Activated naive CD4-positive, alpha-beta T cell treated with anti-CD3 and anti-CD28 coated beads, Interleukin-2, amount 50 U/mL, for 72 hours (primary cell): ENCODE measurements at regions not wholly inside any gene's neighbourhood (a gene's known extent, or its start where the extent isn't known, plus 50 kb on each side); places are given as distances from the start of the nearest gene placed in this dataset.

ENCODE experiments used
- ATAC-seq, 2 donors: fragments of 150-1000 bp; cut with Tn5 transposase; 2 replicates each; pipeline ENCODE4 v1.10.0; 2021; ENCODE audit warnings: mild to moderate bottlenecking in 2 of 2, moderate library complexity in 2 of 2
- DNase-seq, 2 donors: peaks; one replicate each; pipeline ENCODE4 v3.0.0; 2021 to 2022; ENCODE audit warnings: low spot score in 2 of 2
- H3K27ac Mint-ChIP-seq, 2 donors: one replicate each; pipeline ENCODE4 v1.8.0; 2022; ENCODE audit warnings: mild to moderate bottlenecking in 2 of 2, mixed read lengths in 2 of 2
- H3K36me3 Mint-ChIP-seq, 2 donors: one replicate each; pipeline ENCODE4 v1.8.0; 2022; ENCODE audit warnings: mixed read lengths in 2 of 2
- H3K9me3 Mint-ChIP-seq, 2 donors: one replicate each; pipeline ENCODE4 v1.8.0; 2022; ENCODE audit warnings: mixed read lengths in 2 of 2

- ATAC-seq, result no peak
- Mint-ChIP-seq H3K36me3 (peaks cover 0 to 14% of the 10 kb centered on the region in 2 donors), H3K9me3 (peaks cover 0 to 7% of the 10 kb centered on the region in 2 donors), H3K27ac (no peak overlapping the region)
- DNase-seq, result no peak
Observed at GRCh38 chr21:35219719-35220118, 170.6 kb upstream of the RUNX1 start.

GRCh38 chr21:35219291-35219690, 170.2 kb upstream of the RUNX1 start:
- no peak overlapping the region for H3K27ac Mint-ChIP-seq
- ATAC-seq (no peak), DNase-seq (no peak)
- peaks cover 0 to 14% of the 10 kb centered on the region in 2 donors for H3K36me3 Mint-ChIP-seq
- peaks cover 0 to 7% of the 10 kb centered on the region in 2 donors for H3K9me3 Mint-ChIP-seq

DNA sequence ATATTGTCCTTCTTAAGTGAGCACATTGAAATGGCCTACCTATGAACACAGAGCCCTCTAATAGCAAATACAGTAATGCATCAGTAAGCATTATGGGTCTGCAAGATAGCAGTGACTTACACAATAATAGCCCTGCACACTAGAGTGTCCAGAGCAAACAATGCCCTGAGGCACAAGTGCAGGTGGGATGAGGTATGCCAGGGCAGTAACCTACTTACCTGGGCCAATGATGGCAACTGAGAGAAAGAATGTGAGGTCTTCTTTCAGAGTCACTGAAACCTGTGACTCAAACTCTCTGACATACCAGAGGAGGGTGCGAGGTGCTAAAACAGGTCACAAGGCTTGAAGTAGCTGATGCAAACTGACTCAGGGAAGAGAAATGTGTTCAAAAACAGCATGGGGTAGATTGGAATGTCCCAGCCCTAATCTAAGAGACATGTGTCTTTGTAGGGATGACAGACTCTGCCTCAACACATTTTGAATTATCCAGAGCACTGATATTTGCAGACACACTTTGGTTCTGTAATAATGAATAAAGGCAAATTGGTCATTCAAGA, 168.5 kb upstream of the RUNX1 start:
- ATAC-seq (peak; percentile 84 to 96), DNase-seq (peak in 1 of 2 donors; percentile 46)
- Mint-ChIP-seq H3K9me3 (peaks cover 0 to 15% of the 10 kb centered on the region in 2 donors), H3K36me3 (peaks cover 0 to 24% of the 10 kb centered on the region in 2 donors), H3K27ac (peak overlapping the region in 1 of 2 donors; percentile 78)

DNA sequence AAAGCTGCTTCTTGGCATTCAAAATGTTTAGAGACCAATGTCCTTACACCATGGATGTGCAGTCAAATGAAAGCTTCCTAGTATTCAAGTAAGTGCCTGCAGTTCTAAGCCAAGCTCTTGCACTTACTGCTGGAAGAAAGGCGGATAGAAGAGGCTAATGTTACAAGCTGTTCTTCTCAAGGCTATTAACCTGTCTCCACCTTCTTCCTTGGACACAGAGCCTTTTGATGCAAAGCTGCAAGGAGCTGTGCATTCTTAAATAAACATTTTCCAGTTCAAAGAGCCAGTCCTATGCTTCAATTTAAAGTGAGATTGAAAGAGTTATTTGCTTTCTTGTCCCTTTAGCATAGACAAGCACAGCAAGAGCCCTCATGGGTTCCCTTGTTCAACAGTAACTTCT, 167.9 kb upstream of the RUNX1 start:
- Mint-ChIP-seq H3K27ac (no peak overlapping the region), H3K36me3 (peaks cover 0 to 24% of the 10 kb centered on the region in 2 donors), H3K9me3 (peaks cover 0 to 15% of the 10 kb centered on the region in 2 donors)
- ATAC-seq (no peak), DNase-seq (no peak)

- H3K36me3 Mint-ChIP-seq, result peaks cover 0 to 18% of the 10 kb centered on the region in 2 donors
- H3K27ac Mint-ChIP-seq, result no peak overlapping the region
- peaks cover 0 to 14% of the 10 kb centered on the region in 2 donors for H3K9me3 Mint-ChIP-seq
- no peak for DNase-seq
- no peak for ATAC-seq
Observed at GRCh38 chr21:35215870-35216269, 166.8 kb upstream of the RUNX1 start.

GRCh38 chr21:35212393-35213127, 163.5 kb upstream of the RUNX1 start:
- no peak for DNase-seq
- ATAC-seq, result no peak
- H3K27ac Mint-ChIP-seq, result no peak overlapping the region
- H3K9me3 Mint-ChIP-seq, result peaks cover 11 to 21% of the 10 kb centered on the region in 2 donors
- H3K36me3 Mint-ChIP-seq, result peaks cover 5 to 25% of the 10 kb centered on the region in 2 donors

- H3K36me3 Mint-ChIP-seq, result peaks cover 5 to 27% of the 10 kb centered on the region in 2 donors
- DNase-seq, result no peak
- ATAC-seq, result no peak
- H3K9me3 Mint-ChIP-seq, result peaks cover 11 to 21% of the 10 kb centered on the region in 2 donors
- H3K27ac Mint-ChIP-seq, result no peak overlapping the region
Observed at GRCh38 chr21:35211782-35212181, 162.7 kb upstream of the RUNX1 start.

GRCh38 chr21:35210093-35210492, 161.0 kb upstream of the RUNX1 start:
- ATAC-seq (no peak), DNase-seq (no peak)
- H3K27ac Mint-ChIP-seq, result no peak overlapping the region
- peaks cover 11 to 21% of the 10 kb centered on the region in 2 donors for H3K9me3 Mint-ChIP-seq
- H3K36me3 Mint-ChIP-seq, result peaks cover 5 to 30% of the 10 kb centered on the region in 2 donors

DNA sequence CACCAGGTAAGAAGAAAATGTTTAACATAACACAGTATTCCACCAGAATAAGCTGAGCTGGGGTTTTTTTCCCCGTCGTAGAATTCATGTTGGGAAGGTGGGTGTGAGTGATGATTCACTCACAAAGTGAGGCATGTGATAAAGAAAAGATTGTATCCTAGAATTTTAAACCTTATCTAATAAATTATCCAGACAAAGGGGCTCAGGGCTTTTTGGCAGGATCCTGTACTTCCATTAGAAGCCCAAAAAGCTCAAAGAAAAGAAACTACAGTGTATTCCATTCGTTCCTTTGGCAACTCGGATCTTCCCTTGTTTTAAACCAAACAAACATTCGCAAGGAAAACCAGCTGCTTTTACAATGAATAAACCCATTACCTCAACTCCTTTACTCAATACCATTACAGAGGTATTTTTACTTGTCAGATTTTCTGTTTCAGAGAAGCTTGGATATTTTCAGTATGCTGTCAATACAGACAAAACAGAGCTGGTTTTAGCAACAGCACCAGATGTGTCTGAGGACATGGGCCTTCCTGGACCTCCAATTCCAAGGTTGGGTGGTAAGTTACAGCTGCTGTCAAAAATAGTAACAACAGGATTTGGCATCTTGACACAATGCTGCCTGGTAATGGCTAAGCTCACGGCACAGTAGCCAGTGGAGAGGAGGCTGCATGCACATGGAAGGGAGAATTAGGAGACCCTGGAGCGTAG, 159.9 kb upstream of the RUNX1 start:
- peaks cover 11 to 20% of the 10 kb centered on the region in 2 donors for H3K9me3 Mint-ChIP-seq
- ATAC-seq (no peak), DNase-seq (no peak)
- H3K27ac Mint-ChIP-seq, result no peak overlapping the region
- peaks cover 5 to 26% of the 10 kb centered on the region in 2 donors for H3K36me3 Mint-ChIP-seq

DNA sequence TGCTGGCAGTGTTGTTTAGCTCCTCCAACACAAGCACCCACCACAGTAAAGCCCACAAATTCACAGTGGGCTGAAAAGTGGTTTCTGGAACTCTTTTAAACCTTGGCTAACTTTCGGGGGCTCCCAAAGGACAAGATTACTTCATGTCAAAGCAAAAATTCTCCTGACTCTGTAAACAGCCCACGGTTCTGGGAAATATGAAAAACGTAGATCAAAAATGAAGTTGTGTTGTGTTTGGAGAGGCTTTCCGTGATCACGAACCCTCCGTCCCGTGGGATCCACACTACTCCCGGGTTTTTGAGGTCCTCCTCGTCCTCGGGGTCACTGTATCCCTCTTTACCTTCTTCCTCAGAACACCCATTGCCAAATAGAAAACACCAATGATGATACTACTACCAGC, 159.0 kb upstream of the RUNX1 start:
- no peak for DNase-seq
- H3K9me3 Mint-ChIP-seq, result peaks cover 11 to 14% of the 10 kb centered on the region in 2 donors
- no peak overlapping the region for H3K27ac Mint-ChIP-seq
- H3K36me3 Mint-ChIP-seq, result peaks cover 5 to 20% of the 10 kb centered on the region in 2 donors
- no peak for ATAC-seq

- peaks cover 11 to 14% of the 10 kb centered on the region in 2 donors for H3K9me3 Mint-ChIP-seq
- ATAC-seq, result no peak
- H3K36me3 Mint-ChIP-seq, result peaks cover 5 to 20% of the 10 kb centered on the region in 2 donors
- no peak for DNase-seq
- H3K27ac Mint-ChIP-seq, result no peak overlapping the region
Observed at GRCh38 chr21:35207322-35207721, 158.2 kb upstream of the RUNX1 start.

GRCh38 chr21:35206141-35207125, 157.3 kb upstream of the RUNX1 start:
- no peak for ATAC-seq
- Mint-ChIP-seq H3K36me3 (peaks cover 5 to 20% of the 10 kb centered on the region in 2 donors), H3K9me3 (peaks cover 11 to 14% of the 10 kb centered on the region in 2 donors), H3K27ac (peak overlapping the region in 1 of 2 donors; percentile 79)
- DNase-seq, result no peak

GRCh38 chr21:35204850-35205541, 155.9 kb upstream of the RUNX1 start:
- H3K9me3 Mint-ChIP-seq, result peaks cover 7 to 8% of the 10 kb centered on the region in 2 donors
- peak in 1 of 2 donors; percentile 57 for DNase-seq
- peak; percentile 34 to 69 for ATAC-seq
- peaks cover 5 to 14% of the 10 kb centered on the region in 2 donors for H3K36me3 Mint-ChIP-seq
- H3K27ac Mint-ChIP-seq, result peak overlapping the region; percentile 79

- ATAC-seq (no peak), DNase-seq (no peak)
- peaks cover 0 to 3% of the 10 kb centered on the region in 2 donors for H3K9me3 Mint-ChIP-seq
- peaks cover 0 to 6% of the 10 kb centered on the region in 2 donors for H3K36me3 Mint-ChIP-seq
- H3K27ac Mint-ChIP-seq, result no peak overlapping the region
Observed at GRCh38 chr21:35204125-35204524, 155.0 kb upstream of the RUNX1 start.

DNA sequence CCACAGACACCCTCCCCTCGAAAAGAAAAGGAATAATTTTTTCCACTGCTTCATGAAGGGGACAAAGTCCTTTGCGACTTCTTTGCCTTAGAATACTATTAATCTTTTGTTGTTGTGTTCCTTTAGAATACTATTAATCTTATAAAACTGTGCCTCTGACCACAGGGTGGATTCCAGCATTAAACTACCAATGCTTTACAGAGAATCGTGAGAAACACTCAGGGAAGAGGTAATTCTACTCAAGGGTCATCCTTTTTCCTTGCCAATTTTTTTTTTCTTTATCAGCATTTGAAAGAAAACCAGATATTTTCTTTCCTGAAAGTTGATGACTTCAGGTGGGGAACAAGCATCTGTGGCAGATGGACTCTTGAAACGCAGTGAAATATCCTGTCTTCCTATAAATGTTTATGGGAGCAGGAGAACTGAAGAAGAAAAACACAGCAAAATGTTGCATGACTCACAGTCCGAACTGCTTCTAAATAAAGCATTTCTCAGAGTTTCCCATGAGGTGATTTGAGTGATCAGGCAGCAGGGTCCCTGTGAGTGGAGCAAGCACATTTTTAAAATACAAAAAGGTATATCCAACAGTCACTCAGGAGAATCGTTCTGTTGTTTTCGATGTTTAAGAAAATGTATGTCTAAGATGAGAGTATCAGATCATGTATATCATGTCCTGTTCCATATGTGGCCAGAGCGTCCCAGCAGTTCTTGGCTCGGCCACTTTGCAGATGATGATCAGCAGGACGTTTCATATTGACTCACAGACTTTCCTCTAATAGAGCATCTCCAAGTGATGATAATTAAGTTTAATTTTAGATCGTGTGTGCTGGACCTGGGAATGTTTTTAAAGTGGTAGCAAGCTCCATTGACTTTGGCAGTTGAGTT, 154.2 kb upstream of the RUNX1 start:
- Mint-ChIP-seq H3K27ac (no peak overlapping the region), H3K36me3 (peaks cover 0 to 8% of the 10 kb centered on the region in 2 donors), H3K9me3 (peaks cover 0 to 2% of the 10 kb centered on the region in 2 donors)
- no peak for ATAC-seq
- no peak for DNase-seq
